HepG2 (cell line): ENCODE measurements at regions not wholly inside any gene's neighbourhood (a gene's known extent, or its start where the extent isn't known, plus 50 kb on each side); places are given as distances from the start of the nearest gene placed in this dataset.

ENCODE experiments used
- ATAC-seq: fragments of 200-7000 bp; cut with Tn5 transposase; 3 replicates; pipeline ENCODE4 v1.9.1; 2020; ENCODE audit warnings: mild to moderate bottlenecking, moderate library complexity
- BruUV-seq: library from RNA; stranded (reverse); fragments of 400-500 nt; replicated peaks from 2 replicates; lab custom pipeline; 2021; lab: Mats Ljungman, UMichigan
- CTCF ChIA-PET: fragments of 300-600 bp; formaldehyde crosslinking; extraction: SDS; loops from one replicate; lab custom pipeline; 2021; ENCODE audit warnings: low total read pairs, inconsistent platforms, low intra/inter-chr PET ratio; lab: Yijun Ruan, JAX
- POLR2A ChIA-PET: fragments of 350-600 bp; sonication (Branson Sonifier 250); formaldehyde crosslinking; loops from one replicate; lab custom pipeline; 2020; ENCODE audit warnings: antibody characterized with exemption, inconsistent platforms; lab: Yijun Ruan, JAX
- DNase-seq: peaks from one replicate; pipeline ENCODE4 v3.0.0-alpha.2; 2015; ENCODE audit warnings: low spot score
- FAIRE-seq: peaks from 3 replicates; lab custom pipeline; 2011; peaks lifted over from hg19 to GRCh38; lab: Jason Lieb, UNC
- H2AFZ ChIP-seq: one replicate; pipeline ENCODE4 v1.6.1; 2011; ENCODE audit warnings: low read length, inconsistent platforms
- H3K27ac ChIP-seq: fragments of 300-600 bp; 3 replicates; pipeline ENCODE4 v1.8.0; 2011; ENCODE audit warnings: mixed run types, mild to moderate bottlenecking, mixed read lengths, low read length, inconsistent platforms; ENCODE audit not compliant: insufficient read depth; ENCODE audit errors: extremely low read length
- H3K27me3 ChIP-seq, 2 experiments: fragments of 200-600 bp in 1 of 2; 2 replicates in 1 of 2; 3 replicates in 1 of 2; pipeline versions ENCODE4 v1.6.0 to v1.8.0; 2011; ENCODE audit warnings: low read length in 2 of 2, mild to moderate bottlenecking in 2 of 2, moderate library complexity in 2 of 2, inconsistent platforms in 1 of 2; ENCODE audit not compliant: insufficient read depth in 2 of 2, control insufficient read depth in 1 of 2
- H3K36me3 ChIP-seq, 2 experiments: fragments of 200-600 bp in 1 of 2; replicated peaks in 1 of 2; 2 replicates in 1 of 2; 3 replicates in 1 of 2; pipeline versions ENCODE4 v1.5.1 to v1.8.0; 2011; ENCODE audit warnings: low read length in 2 of 2, inconsistent platforms in 1 of 2; ENCODE audit not compliant: insufficient read depth in 2 of 2, control insufficient read depth in 1 of 2
- H3K4me1 ChIP-seq: 2 replicates; pipeline ENCODE4 v1.5.1; 2012; ENCODE audit warnings: low read length, inconsistent platforms; ENCODE audit not compliant: insufficient read depth
- H3K4me2 ChIP-seq: 2 replicates; pipeline ENCODE4 v1.6.0; 2011; ENCODE audit warnings: low read depth, low read length, inconsistent platforms
- H3K4me3 ChIP-seq, 3 experiments: fragments of 200-600 bp in 1 of 3; sonication (generic), shearing (Covaris generic) in 1 of 3; replicated peaks in 1 of 3; 2 replicates each; pipeline ENCODE4 v1.5.1; 2011 to 2016; ENCODE audit warnings: low read length in 3 of 3, inconsistent platforms in 2 of 3, low read depth in 2 of 3, mild to moderate bottlenecking in 2 of 3, control low read depth in 1 of 3, mixed read lengths in 1 of 3; ENCODE audit not compliant: insufficient read depth in 1 of 3
- H3K79me2 ChIP-seq: one replicate; pipeline ENCODE4 v1.6.1; 2011; ENCODE audit warnings: low read length, inconsistent platforms; ENCODE audit not compliant: insufficient read depth
- H3K9ac ChIP-seq: 2 replicates; pipeline ENCODE4 v1.6.0; 2011; ENCODE audit warnings: mild to moderate bottlenecking, low read depth, low read length, inconsistent platforms; ENCODE audit not compliant: insufficient read depth
- H3K9me3 ChIP-seq: 2 replicates; pipeline ENCODE4 v1.5.1; 2012; ENCODE audit warnings: mild to moderate bottlenecking, low read length
- H4K20me1 ChIP-seq: 2 replicates; pipeline ENCODE4 v1.6.0; 2011; ENCODE audit warnings: inconsistent platforms, mild to moderate bottlenecking, low read length, moderate library complexity; ENCODE audit not compliant: insufficient read depth
- CEBPB ChIP-seq: IDR thresholded peaks from 2 replicates; pipeline ENCODE4 v1.6.1; 2011; ENCODE audit warnings: low read depth, low read length, improper control_type of control experiment, borderline replicate concordance
- GFI1 ChIP-seq: sonication (generic); formaldehyde crosslinking; IDR thresholded peaks from 2 replicates; pipeline ENCODE4 v1.5.0; 2020; ENCODE audit warnings: missing genetic modification reagents, mild to moderate bottlenecking, borderline replicate concordance
- HNF4A ChIP-seq: sonication (generic); formaldehyde crosslinking; IDR thresholded peaks from 2 replicates; pipeline ENCODE4 v1.4.0; 2020; ENCODE audit warnings: missing genetic modification reagents
- NR1H2 ChIP-seq: sonication (generic); formaldehyde crosslinking; IDR thresholded peaks from 2 replicates; pipeline ENCODE4 v1.8.1; 2022; ENCODE audit warnings: low read depth, missing genetic modification reagents, borderline replicate concordance
- PHB2 ChIP-seq: fragments of 450-650 bp; IDR thresholded peaks from 2 replicates; pipeline ENCODE4 v1.6.1; 2018; ENCODE audit not compliant: partially characterized antibody
- RAD21 ChIP-seq: fragments of 450-650 bp; formaldehyde crosslinking; IDR thresholded peaks from 2 replicates; pipeline ENCODE4 v1.5.0; 2020; ENCODE audit warnings: mild to moderate bottlenecking
- SMC3 ChIP-seq: IDR thresholded peaks from 2 replicates; pipeline ENCODE4 v1.6.1; 2011; ENCODE audit warnings: low read length, improper control_type of control experiment
- ZNF350 ChIP-seq: sonication (generic); formaldehyde crosslinking; IDR thresholded peaks from 2 replicates; pipeline ENCODE4 v1.4.0; 2020; ENCODE audit warnings: mild to moderate bottlenecking, low read depth, missing genetic modification reagents, borderline replicate concordance
- ZNF567 ChIP-seq: sonication (generic); formaldehyde crosslinking; IDR thresholded peaks from 2 replicates; pipeline ENCODE4 v1.8.1; 2023; ENCODE audit warnings: mild to moderate bottlenecking, missing genetic modification reagents, borderline replicate concordance
- ZNF816 ChIP-seq: sonication (generic); formaldehyde crosslinking; IDR thresholded peaks from 2 replicates; pipeline ENCODE4 v1.8.0; 2022; ENCODE audit warnings: missing genetic modification reagents, mild to moderate bottlenecking, borderline replicate concordance
- WGBS: methylation state at CpG from one replicate; pipeline ENCODE4 v1.1.6; 2017; ENCODE audit warnings: low lambda C conversion rate; 5-methylcytosine and 5-hydroxymethylcytosine counted together
- in situ Hi-C: cut with HindIII; loops from 2 replicates; pipeline ENCODE4 v1.10.0; 2017; ENCODE audit warnings: low pct_unique_long_range_greater_than_20kb; ENCODE audit not compliant: extremely low pct_ligation_motif_present
- intact Hi-C: fragments of 100-400 bp; cut with micrococcal nuclease; formaldehyde crosslinking; loops from one replicate; pipeline ENCODE4 v1.10.0; 2022; ENCODE audit not compliant: unreplicated experiment
- TF ChIP-seq, protein P1 (sequence below): IDR thresholded peaks from 2 replicates; pipeline ENCODE4 v1.6.1; 2012; ENCODE audit warnings: inconsistent platforms
- TF ChIP-seq, protein P2 (sequence below): sonication (generic); formaldehyde crosslinking; IDR thresholded peaks from 2 replicates; pipeline ENCODE4 v1.4.0; 2020; ENCODE audit warnings: low read depth, mild to moderate bottlenecking, missing genetic modification reagents

DNA sequence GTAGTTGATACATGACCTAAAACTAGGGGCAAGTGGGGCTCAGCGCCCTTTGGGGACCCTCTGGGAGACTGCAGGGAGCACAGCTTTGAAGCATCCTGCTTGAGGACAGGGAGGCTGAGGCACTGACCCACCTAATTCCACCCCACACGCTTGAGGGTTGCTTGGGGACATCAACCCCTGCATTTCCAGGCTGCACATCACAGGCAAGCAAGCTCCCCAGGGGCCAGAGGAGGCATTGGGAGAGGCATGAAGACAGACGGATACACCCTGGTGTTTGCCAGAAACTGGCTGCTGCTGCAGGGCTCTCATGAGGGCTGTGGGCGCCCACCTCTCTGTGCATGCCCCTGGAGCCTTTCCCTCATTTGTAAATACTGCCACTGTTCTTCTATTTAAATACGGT lies 99.3 kb downstream of the ABHD5 start:
- whole genome bisulfite sequencing: 27% methylated on average over 3 of the region's 5 CpGs
- in situ Hi-C loops: no loop called here

DNA sequence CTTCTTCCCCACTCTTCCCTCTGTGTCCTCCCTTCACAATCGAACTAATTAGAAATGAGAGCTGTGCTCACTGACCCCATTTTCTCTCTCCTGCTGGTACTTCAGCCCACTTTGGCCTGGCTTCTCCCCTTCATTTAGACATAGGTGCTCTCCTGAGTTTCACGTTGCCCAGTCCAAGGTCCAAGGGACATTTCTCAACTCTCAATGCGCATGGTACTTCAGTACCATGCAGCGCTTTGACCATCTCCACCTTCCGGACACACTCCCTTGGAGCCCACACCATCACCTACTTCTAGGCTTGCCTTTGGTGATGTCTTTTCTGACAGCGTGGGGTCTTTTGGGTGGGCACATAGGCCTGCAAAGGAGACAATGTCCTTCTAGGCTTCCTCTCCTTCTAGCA lies 99.7 kb downstream of the ABHD5 start:
- Histone ChIP-seq H3K4me3 (no peak overlapping the region), H3K79me2 (no peaks in the 10 kb centered on the region), H4K20me1 (no peaks in the 10 kb centered on the region), H3K36me3 (no peaks in the 10 kb centered on the region), H2AFZ (no peak overlapping the region), H3K27ac (no peak overlapping the region), H3K9ac (no peak overlapping the region), H3K27me3 (peaks cover 1 to 34% of the 10 kb centered on the region in 2 experiments; a peak in 3 of 5 replicates), H3K9me3 (no peaks in the 10 kb centered on the region), H3K4me1 (peaks cover 6% of the 10 kb centered on the region; the same call in 1 of the 2 replicates), H3K4me2 (no peak overlapping the region; the same call in 1 of the 2 replicates)
- no TSS peak for BruUV-seq
- in situ Hi-C loops: no loop called here
- ATAC-seq (peak; percentile 68), DNase-seq (no peak), FAIRE-seq (no peak)
- TF ChIP-seq, protein P1, sequence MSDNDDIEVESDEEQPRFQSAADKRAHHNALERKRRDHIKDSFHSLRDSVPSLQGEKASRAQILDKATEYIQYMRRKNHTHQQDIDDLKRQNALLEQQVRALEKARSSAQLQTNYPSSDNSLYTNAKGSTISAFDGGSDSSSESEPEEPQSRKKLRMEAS: 0 out of 2 replicates have a peak, but pooled peaks have one; percentile 15
- TF ChIP-seq SMC3: no peak
- TF ChIP-seq HNF4A (CRISPR knock-in tag): peak; percentile 62; the same call in 1 of the 2 replicates
- ChIA-PET POLR2A (no interaction called here), CTCF (no interaction called here)
- intact Hi-C loops: no loop called here
- 8% methylated on average over 6 of the region's 6 CpGs for WGBS

More for the DNA sequence above, 99.3 kb downstream of the ABHD5 start:
- ChIA-PET POLR2A (no interaction called here), CTCF (no interaction called here)
- intact Hi-C loops: no loop called here
- no peak overlapping the region for H3K27ac ChIP-seq
- H3K4me3 ChIP-seq: no peak overlapping the region
- H3K9ac ChIP-seq: no peak overlapping the region
- H3K79me2 ChIP-seq: no peaks in the 10 kb centered on the region
- BruUV-seq: no TSS peak
- no peaks in the 10 kb centered on the region for H3K36me3 ChIP-seq
- FAIRE-seq (no peak), ATAC-seq (no peak; the same call in 2 of the 3 replicates), DNase-seq (no peak)
- no peak overlapping the region for H2AFZ ChIP-seq
- H3K4me1 ChIP-seq: peaks cover 6% of the 10 kb centered on the region; the same call in 1 of the 2 replicates
- peaks cover 1 to 34% of the 10 kb centered on the region in 2 experiments; a peak in 3 of 5 replicates for H3K27me3 ChIP-seq
- no peak for TF ChIP-seq GFI1 (CRISPR knock-in tag)
- TF ChIP-seq, protein P2, sequence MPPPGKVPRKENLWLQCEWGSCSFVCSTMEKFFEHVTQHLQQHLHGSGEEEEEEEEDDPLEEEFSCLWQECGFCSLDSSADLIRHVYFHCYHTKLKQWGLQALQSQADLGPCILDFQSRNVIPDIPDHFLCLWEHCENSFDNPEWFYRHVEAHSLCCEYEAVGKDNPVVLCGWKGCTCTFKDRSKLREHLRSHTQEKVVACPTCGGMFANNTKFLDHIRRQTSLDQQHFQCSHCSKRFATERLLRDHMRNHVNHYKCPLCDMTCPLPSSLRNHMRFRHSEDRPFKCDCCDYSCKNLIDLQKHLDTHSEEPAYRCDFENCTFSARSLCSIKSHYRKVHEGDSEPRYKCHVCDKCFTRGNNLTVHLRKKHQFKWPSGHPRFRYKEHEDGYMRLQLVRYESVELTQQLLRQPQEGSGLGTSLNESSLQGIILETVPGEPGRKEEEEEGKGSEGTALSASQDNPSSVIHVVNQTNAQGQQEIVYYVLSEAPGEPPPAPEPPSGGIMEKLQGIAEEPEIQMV: no peak
- no peak for TF ChIP-seq RAD21 (CRISPR knock-in tag)
- TF ChIP-seq ZNF350 (CRISPR knock-in tag): no peak
- no peak for TF ChIP-seq HNF4A (CRISPR knock-in tag)
- no peak for TF ChIP-seq ZNF567 (CRISPR knock-in tag)
- TF ChIP-seq NR1H2 (CRISPR knock-in tag): no peak
- TF ChIP-seq CEBPB: no peak
- no peak for TF ChIP-seq PHB2
- TF ChIP-seq ZNF816 (CRISPR knock-in tag): no peak
- no peaks in the 10 kb centered on the region for H4K20me1 ChIP-seq
- no peak overlapping the region; the same call in 1 of the 2 replicates for H3K4me2 ChIP-seq
- H3K9me3 ChIP-seq: no peaks in the 10 kb centered on the region
